CD4-positive, alpha-beta T cell (primary cell): ENCODE measurements at regions not wholly inside any gene's neighbourhood (a gene's known extent, or its start where the extent isn't known, plus 50 kb on each side); places are given as distances from the start of the nearest gene placed in this dataset.

Source experiments
- ATAC-seq: fragments of 200-7000 bp; cut with Tn5 transposase; one replicate; pipeline ENCODE4 v1.10.0; 2022; ENCODE audit warnings: mild to moderate bottlenecking; ENCODE audit not compliant: poor library complexity
- CTCF ChIA-PET: fragments of 350-600 bp; sonication (Branson Sonifier 250); formaldehyde crosslinking; loops from one replicate; lab custom pipeline; 2021; ENCODE audit warnings: antibody characterized with exemption, inconsistent platforms; lab: Charles Lee
- POLR2A ChIA-PET: fragments of 350-600 bp; sonication (Branson Sonifier 250); formaldehyde crosslinking; loops from one replicate; lab custom pipeline; 2021; ENCODE audit warnings: antibody characterized with exemption, inconsistent platforms; lab: Charles Lee
- DNase-seq, 14 experiments: peaks; one replicate each; pipeline ENCODE4 v3.0.0-alpha.2; 2013 to 2020; ENCODE audit warnings: mixed read lengths in 2 of 14
- H3K27ac ChIP-seq, 2 donors: one replicate each; pipeline versions ENCODE4 v1.5.1 to v1.7.0; 2013; ENCODE audit warnings: low read length in 2 of 2, low read depth in 1 of 2, mild to moderate bottlenecking in 1 of 2
- H3K27me3 ChIP-seq, 2 experiments: 1 replicate in 1 of 2; 2 replicates in 1 of 2; pipeline versions ENCODE4 v1.6.1 to v1.7.0; 2013; ENCODE audit warnings: low read length in 2 of 2, control low read depth in 1 of 2, mild to moderate bottlenecking in 1 of 2, moderate library complexity in 1 of 2; ENCODE audit not compliant: insufficient read depth in 2 of 2, control insufficient read depth in 1 of 2
- H3K36me3 ChIP-seq: one replicate; pipeline ENCODE4 v1.6.1; 2013; ENCODE audit warnings: low read length, control low read depth; ENCODE audit not compliant: insufficient read depth
- H3K4me1 ChIP-seq: one replicate; pipeline ENCODE4 v1.6.1; 2013; ENCODE audit warnings: low read length, control low read depth; ENCODE audit not compliant: insufficient read depth
- H3K4me3 ChIP-seq: one replicate; pipeline ENCODE4 v1.5.1; 2013; ENCODE audit warnings: mild to moderate bottlenecking, low read length, moderate library complexity
- H3K9me3 ChIP-seq, 2 experiments: 1 replicate in 1 of 2; 2 replicates in 1 of 2; pipeline versions ENCODE4 v1.6.1 to v1.7.0; 2013; ENCODE audit warnings: low read length in 2 of 2, mild to moderate bottlenecking in 2 of 2, control low read depth in 1 of 2, moderate library complexity in 1 of 2; ENCODE audit not compliant: control insufficient read depth in 1 of 2, insufficient read depth in 1 of 2
- H3K27ac Mint-ChIP-seq: one replicate; pipeline ENCODE4 v1.8.0; 2020; ENCODE audit warnings: mixed read lengths
- H3K27me3 Mint-ChIP-seq: one replicate; pipeline ENCODE4 v1.8.0; 2021; ENCODE audit warnings: mixed read lengths
- H3K36me3 Mint-ChIP-seq: one replicate; pipeline ENCODE4 v1.8.0; 2021; ENCODE audit warnings: low read depth, mixed read lengths
- H3K4me1 Mint-ChIP-seq: one replicate; pipeline ENCODE4 v1.8.0; 2021; ENCODE audit warnings: low read depth, mixed read lengths
- H3K4me3 Mint-ChIP-seq: one replicate; pipeline ENCODE4 v1.8.0; 2020; ENCODE audit warnings: mild to moderate bottlenecking, mixed read lengths
- H3K9me3 Mint-ChIP-seq: one replicate; pipeline ENCODE4 v1.8.0; 2020; ENCODE audit warnings: mixed read lengths
- intact Hi-C, 2 experiments: fragments of 100-400 bp; cut with DNase I in 1 of 2; cut with micrococcal nuclease in 1 of 2; formaldehyde crosslinking; loops; one replicate each; pipeline versions ENCODE4 v1.15.1 to v1.9.0; 2023 to 2025; cut with DNase I, micrococcal nuclease
- TF ChIP-seq, protein P1 (sequence below): fragments of 200-600 bp; IDR thresholded peaks from one replicate; pipeline ENCODE4 v1.8.0; 2022; ENCODE audit warnings: antibody characterized with exemption, mild to moderate bottlenecking

DNA sequence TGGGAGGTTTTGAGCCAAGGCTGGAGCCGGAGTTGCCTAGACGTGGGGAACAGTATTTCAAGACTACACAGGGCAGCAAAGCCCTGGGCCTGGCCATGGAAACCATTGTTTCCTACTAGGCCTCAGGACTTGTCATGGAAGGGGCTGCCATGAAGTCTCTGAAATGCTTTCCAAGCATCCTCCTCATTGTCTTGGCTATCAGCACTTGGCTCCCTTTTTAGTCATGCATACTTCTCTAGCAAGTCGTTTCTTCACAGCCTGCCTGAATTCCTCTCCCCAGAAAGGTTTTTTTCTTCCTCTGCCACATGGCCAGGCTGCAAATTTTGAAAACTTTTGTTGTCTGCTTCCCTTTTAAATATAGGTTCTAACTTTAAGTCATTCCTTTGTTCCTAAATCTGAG is 406.6 kb upstream of the TMPRSS15 start:
- CTCF ChIA-PET, result no interaction called here
- Mint-ChIP-seq H3K27me3 (no peaks in the 10 kb centered on the region), H3K27ac (no peak overlapping the region), H3K9me3 (peaks cover 10% of the 10 kb centered on the region), H3K4me1 (no peaks in the 10 kb centered on the region), H3K36me3 (no peaks in the 10 kb centered on the region), H3K4me3 (no peak overlapping the region)
- Histone ChIP-seq H3K27ac (no peak overlapping the region), H3K9me3 (peaks cover 0 to 4% of the 10 kb centered on the region in 2 experiments), H3K27me3 (no peaks in the 10 kb centered on the region), H3K36me3 (no peaks in the 10 kb centered on the region), H3K4me1 (no peaks in the 10 kb centered on the region), H3K4me3 (no peak overlapping the region)
- ATAC-seq, result no peak
- TF ChIP-seq, protein P1, sequence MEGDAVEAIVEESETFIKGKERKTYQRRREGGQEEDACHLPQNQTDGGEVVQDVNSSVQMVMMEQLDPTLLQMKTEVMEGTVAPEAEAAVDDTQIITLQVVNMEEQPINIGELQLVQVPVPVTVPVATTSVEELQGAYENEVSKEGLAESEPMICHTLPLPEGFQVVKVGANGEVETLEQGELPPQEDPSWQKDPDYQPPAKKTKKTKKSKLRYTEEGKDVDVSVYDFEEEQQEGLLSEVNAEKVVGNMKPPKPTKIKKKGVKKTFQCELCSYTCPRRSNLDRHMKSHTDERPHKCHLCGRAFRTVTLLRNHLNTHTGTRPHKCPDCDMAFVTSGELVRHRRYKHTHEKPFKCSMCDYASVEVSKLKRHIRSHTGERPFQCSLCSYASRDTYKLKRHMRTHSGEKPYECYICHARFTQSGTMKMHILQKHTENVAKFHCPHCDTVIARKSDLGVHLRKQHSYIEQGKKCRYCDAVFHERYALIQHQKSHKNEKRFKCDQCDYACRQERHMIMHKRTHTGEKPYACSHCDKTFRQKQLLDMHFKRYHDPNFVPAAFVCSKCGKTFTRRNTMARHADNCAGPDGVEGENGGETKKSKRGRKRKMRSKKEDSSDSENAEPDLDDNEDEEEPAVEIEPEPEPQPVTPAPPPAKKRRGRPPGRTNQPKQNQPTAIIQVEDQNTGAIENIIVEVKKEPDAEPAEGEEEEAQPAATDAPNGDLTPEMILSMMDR, result no peak
- intact Hi-C loops, result no loop called here
- POLR2A ChIA-PET, result no interaction called here
- DNase-seq, result no peak

DNA sequence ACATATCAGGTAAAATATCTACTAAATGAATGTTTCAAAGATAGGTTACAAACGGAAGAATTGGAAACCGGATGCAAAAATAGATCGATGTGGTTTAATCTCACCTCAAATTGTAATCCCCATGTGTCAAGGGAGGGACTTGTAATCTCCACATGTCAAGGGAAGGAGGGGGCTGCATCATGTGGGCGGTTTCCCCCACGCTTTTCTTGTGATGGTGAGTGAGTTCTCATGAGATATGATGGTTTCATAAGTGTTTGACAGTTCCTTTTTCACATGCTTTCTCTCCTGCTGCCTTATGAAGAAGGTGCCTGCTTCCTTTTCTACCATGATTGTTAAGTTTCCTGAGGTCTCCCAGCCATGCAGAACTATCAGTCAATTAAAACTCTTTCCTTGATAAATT is 408.7 kb upstream of the TMPRSS15 start:
- H3K9me3 Mint-ChIP-seq, result peaks cover 10% of the 10 kb centered on the region
- Histone ChIP-seq H3K4me3 (no peak overlapping the region), H3K36me3 (no peaks in the 10 kb centered on the region), H3K27ac (no peak overlapping the region), H3K9me3 (peaks cover 0 to 4% of the 10 kb centered on the region in 2 experiments), H3K4me1 (no peaks in the 10 kb centered on the region), H3K27me3 (no peaks in the 10 kb centered on the region)
- H3K27me3 Mint-ChIP-seq, result no peaks in the 10 kb centered on the region
- no peak overlapping the region for H3K27ac Mint-ChIP-seq
- POLR2A ChIA-PET, result no interaction called here
- intact Hi-C loops, result no loop called here
- no peak overlapping the region for H3K4me3 Mint-ChIP-seq
- DNase-seq (no peak), ATAC-seq (no peak)
- CTCF ChIA-PET, result no interaction called here
- no peaks in the 10 kb centered on the region for H3K4me1 Mint-ChIP-seq
- no peaks in the 10 kb centered on the region for H3K36me3 Mint-ChIP-seq
- TF ChIP-seq, protein P1, result no peak

- no peaks in the 10 kb centered on the region for H3K36me3 ChIP-seq
- no peak overlapping the region for H3K27ac ChIP-seq
- H3K4me1 ChIP-seq, result no peaks in the 10 kb centered on the region
- DNase-seq (no peak), ATAC-seq (no peak)
- TF ChIP-seq, protein P1, result no peak
- H3K9me3 ChIP-seq, result peaks cover 0 to 5% of the 10 kb centered on the region in 2 experiments
- ChIA-PET POLR2A (no interaction called here), CTCF (no interaction called here)
- Mint-ChIP-seq H3K9me3 (peaks cover 13% of the 10 kb centered on the region), H3K36me3 (no peaks in the 10 kb centered on the region), H3K27ac (no peak overlapping the region), H3K4me1 (no peaks in the 10 kb centered on the region), H3K4me3 (no peak overlapping the region), H3K27me3 (no peaks in the 10 kb centered on the region)
- intact Hi-C loops, result no loop called here
- no peak overlapping the region for H3K4me3 ChIP-seq
- H3K27me3 ChIP-seq, result no peaks in the 10 kb centered on the region
Measured at GRCh38 chr21:18819507-18819906, 415.9 kb upstream of the TMPRSS15 start.
